Ovary (tissue), 7 donors: ENCODE measurements at regions not wholly inside any gene's neighbourhood (a gene's known extent, or its start where the extent isn't known, plus 50 kb on each side); places are given as distances from the start of the nearest gene placed in this dataset. TPM values are rescaled to one million over a fixed set of nuclear protein-coding genes. Genes with fewer than 3 reads are reported as not detected.

Experiments
- DNase-seq, 5 donors: peaks; one replicate each; pipeline ENCODE4 v3.0.0-alpha.2; 2019 to 2020
- H3K27ac ChIP-seq, 2 donors: fragments of 200-600 bp; one replicate each; pipeline versions ENCODE4 v1.5.1 to v1.8.0; 2019 to 2022
- H3K27me3 ChIP-seq: fragments of 200-600 bp; one replicate; pipeline ENCODE4 v1.8.0; 2022
- H3K36me3 ChIP-seq: fragments of 200-600 bp; sonication (generic); one replicate; pipeline ENCODE4 v1.5.1; 2019
- H3K4me1 ChIP-seq: one replicate; pipeline ENCODE4 v1.8.1; 2013; ENCODE audit warnings: mild to moderate bottlenecking, moderate library complexity; ENCODE audit not compliant: insufficient read depth
- H3K4me3 ChIP-seq: fragments of 200-600 bp; sonication (generic); one replicate; pipeline ENCODE4 v1.5.1; 2017
- H3K9me3 ChIP-seq, 2 donors: fragments of 200-600 bp in 1 of 2; sonication (generic) in 1 of 2; one replicate each; pipeline versions ENCODE4 v1.5.1 to v1.8.1; 2013 to 2019; ENCODE audit warnings: mild to moderate bottlenecking in 1 of 2, moderate library complexity in 1 of 2
- EP300 ChIP-seq: sonication (generic); formaldehyde crosslinking; IDR thresholded peaks from one replicate; pipeline ENCODE4 v1.6.1; 2017; ENCODE audit warnings: antibody characterized with exemption
- POLR2A ChIP-seq: fragments of 450-650 bp; IDR thresholded peaks from one replicate; pipeline ENCODE4 v1.6.1; 2017; ENCODE audit warnings: antibody characterized with exemption, mild to moderate bottlenecking, moderate library complexity
- WGBS, 3 donors: extraction: QIAGEN DNeasy Blood & Tissue Kit in 1 of 3; methylation state at CpG; one replicate each; pipeline versions ENCODE4 v1.1.5 to v1.1.7; 2013 to 2017; 5-methylcytosine and 5-hydroxymethylcytosine counted together
- intact Hi-C, 4 donors: fragments of 100-400 bp; cut with DNase I; formaldehyde crosslinking; loops; one replicate each; pipeline versions ENCODE4 v1.11.0 to v1.15.1; 2022 to 2023
- small RNA-seq: library from RNA; depleted of rRNA; stranded (forward); fragments of <200 nt; gene quantifications from one replicate; pipeline ENCODE3, GENCODE V24; 2016
- TF ChIP-seq, protein P1 (sequence below), 3 donors: fragments of 450-650 bp in 2 of 3; fragments of 200-600 bp in 1 of 3; IDR thresholded peaks; one replicate each; pipeline versions ENCODE4 v1.5.1 to v1.8.0; 2016 to 2022; ENCODE audit warnings: antibody characterized with exemption in 3 of 3, mild to moderate bottlenecking in 1 of 3
- donor health status: DM: no; HTN: no; CAD: no; lungs with moderate emphysema.
- donor health status: DM: no; HTN: no; CAD: no.
- donor health status: Bipolar disorder and iron deficiency.
- donor health status: DM: no; HTN: no; CAD: no.
- donor health status: DM: yes; HTN: yes; CAD: no.

DNA sequence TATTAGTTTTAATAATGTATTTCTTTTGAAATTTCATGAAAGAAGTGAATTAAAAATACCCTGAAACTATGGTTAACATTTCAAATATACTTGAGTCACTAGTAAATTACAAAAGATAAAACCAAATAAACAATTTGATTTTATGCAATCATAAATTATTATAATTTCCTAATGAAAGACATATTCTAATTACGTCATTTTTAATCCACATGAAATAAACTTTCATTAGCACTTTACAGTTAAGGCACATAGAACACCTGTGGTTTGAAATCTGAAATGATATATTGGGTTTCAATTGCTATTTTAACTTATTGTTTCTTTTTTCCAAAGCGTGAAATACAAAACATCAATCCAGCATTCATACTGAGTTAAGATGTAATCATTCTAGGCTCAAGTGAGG is 1492.5 kb upstream of the PABPC4L start:
- H3K36me3 ChIP-seq = no peaks in the 10 kb centered on the region
- no peaks in the 10 kb centered on the region for H3K27me3 ChIP-seq
- 77 to 79% (median 77%) methylated on average over 2 of the region's 2 CpGs for WGBS, 3 donors
- no peak overlapping the region for H3K27ac ChIP-seq
- no peak overlapping the region for H3K4me3 ChIP-seq
- intact Hi-C loops = no loop called here
- DNase-seq = no peak
- H3K9me3 ChIP-seq = no peaks in the 10 kb centered on the region
- no peaks in the 10 kb centered on the region for H3K4me1 ChIP-seq
- no peak for TF ChIP-seq POLR2A
- TF ChIP-seq, protein P1, sequence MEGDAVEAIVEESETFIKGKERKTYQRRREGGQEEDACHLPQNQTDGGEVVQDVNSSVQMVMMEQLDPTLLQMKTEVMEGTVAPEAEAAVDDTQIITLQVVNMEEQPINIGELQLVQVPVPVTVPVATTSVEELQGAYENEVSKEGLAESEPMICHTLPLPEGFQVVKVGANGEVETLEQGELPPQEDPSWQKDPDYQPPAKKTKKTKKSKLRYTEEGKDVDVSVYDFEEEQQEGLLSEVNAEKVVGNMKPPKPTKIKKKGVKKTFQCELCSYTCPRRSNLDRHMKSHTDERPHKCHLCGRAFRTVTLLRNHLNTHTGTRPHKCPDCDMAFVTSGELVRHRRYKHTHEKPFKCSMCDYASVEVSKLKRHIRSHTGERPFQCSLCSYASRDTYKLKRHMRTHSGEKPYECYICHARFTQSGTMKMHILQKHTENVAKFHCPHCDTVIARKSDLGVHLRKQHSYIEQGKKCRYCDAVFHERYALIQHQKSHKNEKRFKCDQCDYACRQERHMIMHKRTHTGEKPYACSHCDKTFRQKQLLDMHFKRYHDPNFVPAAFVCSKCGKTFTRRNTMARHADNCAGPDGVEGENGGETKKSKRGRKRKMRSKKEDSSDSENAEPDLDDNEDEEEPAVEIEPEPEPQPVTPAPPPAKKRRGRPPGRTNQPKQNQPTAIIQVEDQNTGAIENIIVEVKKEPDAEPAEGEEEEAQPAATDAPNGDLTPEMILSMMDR (IDR thresholded peaks at IDR 0.05) = no peak
- no peak for TF ChIP-seq EP300

DNA sequence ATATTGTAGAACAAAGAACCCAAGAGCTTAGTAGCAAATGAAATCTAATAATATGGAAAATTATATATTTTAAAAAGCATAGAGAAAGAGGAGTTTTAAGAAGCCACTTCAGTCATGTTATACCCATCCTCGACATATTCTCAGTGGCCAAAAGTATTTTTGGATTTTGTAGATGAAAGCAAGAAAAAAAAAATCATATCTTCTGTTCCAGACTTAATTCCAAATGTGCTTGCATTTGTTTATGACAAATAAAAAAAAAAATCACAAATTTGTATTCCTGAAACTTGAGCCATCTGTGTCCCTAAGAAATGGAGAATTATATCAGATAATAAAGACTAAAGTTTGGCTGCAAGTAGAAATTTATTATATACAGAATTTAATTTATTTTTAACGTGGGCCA is 1482.4 kb upstream of the PABPC4L start:
- H3K9me3 ChIP-seq = no peaks in the 10 kb centered on the region
- H3K27ac ChIP-seq = no peak overlapping the region
- TF ChIP-seq EP300 (no peak), POLR2A (no peak)
- TF ChIP-seq, protein P1 (IDR thresholded peaks at IDR 0.05) = no peak
- H3K36me3 ChIP-seq = no peaks in the 10 kb centered on the region
- WGBS, 3 donors = 81 to 84% (median 82%) methylated on average over 2 of the region's 2 CpGs
- intact Hi-C loops = no loop called here
- H3K4me3 ChIP-seq = no peak overlapping the region
- no peaks in the 10 kb centered on the region for H3K4me1 ChIP-seq
- H3K27me3 ChIP-seq = no peaks in the 10 kb centered on the region
- DNase-seq = no peak

DNA sequence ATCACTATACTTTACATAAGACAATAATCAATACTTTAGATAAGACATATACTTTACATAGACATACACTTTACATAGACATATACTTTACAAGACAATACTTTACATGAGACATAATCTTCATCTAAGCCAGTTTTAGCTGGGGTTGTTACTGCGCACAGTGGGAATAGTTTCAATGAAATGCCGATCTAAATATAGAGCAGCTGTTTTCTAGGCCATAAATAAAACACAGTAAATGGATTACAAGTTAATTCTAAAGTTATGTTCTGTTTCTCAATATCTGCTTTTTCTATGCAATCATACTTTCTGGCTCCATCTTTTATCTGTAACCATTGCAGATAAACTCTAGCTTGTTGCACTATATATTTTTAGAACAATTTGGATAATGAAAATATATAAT is 1470.6 kb upstream of the PABPC4L start:
- no peaks in the 10 kb centered on the region for H3K27me3 ChIP-seq
- intact Hi-C loops = no loop called here
- TF ChIP-seq EP300 (no peak), POLR2A (no peak)
- TF ChIP-seq, protein P1 (IDR thresholded peaks at IDR 0.05) = no peak
- H3K4me3 ChIP-seq = no peak overlapping the region
- no peak for DNase-seq
- H3K27ac ChIP-seq = no peak overlapping the region
- no peaks in the 10 kb centered on the region for H3K4me1 ChIP-seq
- H3K9me3 ChIP-seq = no peaks in the 10 kb centered on the region
- 74 to 82% (median 74%) methylated on average over 2 of the region's 2 CpGs for WGBS, 3 donors
- no peaks in the 10 kb centered on the region for H3K36me3 ChIP-seq

DNA sequence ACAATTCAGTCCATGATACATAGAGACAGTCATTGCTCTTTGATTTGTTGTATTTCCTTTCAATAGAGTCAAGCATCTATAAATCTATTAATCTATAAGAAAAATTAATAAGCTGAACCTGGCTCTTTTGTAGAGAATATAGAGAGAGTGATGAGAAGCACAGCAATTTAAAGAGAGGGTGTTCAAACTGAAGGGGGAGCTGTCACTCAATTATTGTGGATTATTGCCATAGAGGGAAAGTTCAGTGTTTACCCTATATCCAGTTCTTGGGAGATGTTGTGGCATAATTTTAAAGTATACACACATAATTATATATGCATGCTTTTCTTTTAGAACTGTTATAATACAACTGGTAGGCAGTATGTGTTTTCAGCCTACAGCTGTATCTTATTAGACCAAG is 1469.0 kb upstream of the PABPC4L start:
- no peak for TF ChIP-seq EP300
- TF ChIP-seq POLR2A = no peak
- TF ChIP-seq, protein P1 (IDR thresholded peaks at IDR 0.05) = no peak
- Histone ChIP-seq H3K36me3 (no peaks in the 10 kb centered on the region), H3K27me3 (no peaks in the 10 kb centered on the region), H3K27ac (no peak overlapping the region), H3K4me1 (no peaks in the 10 kb centered on the region), H3K4me3 (no peak overlapping the region), H3K9me3 (no peaks in the 10 kb centered on the region)
- intact Hi-C loops = no loop called here
- no peak for DNase-seq

Small RNA genes in the stretch of these regions (small RNA-seq; reads per million reads assigned to genes)
- gene RNU1-89P = not detected
- not detected for gene SERF1AP1
